ENCODE measurements at regions not wholly inside any gene's neighbourhood (a gene's known extent, or its start where the extent isn't known, plus 50 kb on each side); places are given as distances from the start of the nearest gene placed in this dataset.

GRCh38 chr18:40651163-40651562, 1303.9 kb upstream of the PIK3C3 start:
- no peak for TF ChIP-seq ZNF274 (IDR thresholded peaks at IDR 0.05; ENCODE audit: low read depth, low read length)
- TF ChIP-seq YY1 (IDR thresholded peaks at IDR 0.05; ENCODE audit: insufficient read depth, insufficient read length): no peak
- TF ChIP-seq SUZ12 (IDR thresholded peaks at IDR 0.05; ENCODE audit: extremely low read depth, insufficient read depth, insufficient read length): no peak

All from NT2/D1 (cell line).